ENCODE measurements at regions not wholly inside any gene's neighbourhood (a gene's known extent, or its start where the extent isn't known, plus 50 kb on each side); places are given as distances from the start of the nearest gene placed in this dataset.

DNA sequence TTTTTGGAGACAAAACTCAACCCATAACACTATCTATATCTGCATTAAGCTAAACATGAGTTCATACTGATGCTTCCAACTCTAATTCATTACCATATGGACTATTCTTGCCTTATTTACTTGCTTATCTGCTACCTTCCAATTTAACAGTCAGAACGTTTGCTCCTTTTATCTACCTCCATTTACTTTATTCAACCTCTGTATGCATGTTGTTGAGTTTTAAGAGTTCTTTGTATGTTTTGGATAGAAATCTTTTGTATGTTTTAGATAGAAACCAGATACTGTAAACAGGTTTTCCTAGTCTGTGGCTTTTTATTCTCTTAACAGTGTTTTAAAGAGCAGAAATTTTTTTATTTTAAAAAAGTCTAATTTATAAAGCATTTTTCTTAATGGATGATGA lies 542.2 kb upstream of the NDST4 start:
- no peaks in the 10 kb centered on the region for H3K9me2 ChIP-seq
- CTCF ChIA-PET: interaction anchor here (0.6 kb wide), 1 partner anchor 130 kb away, joined by 3 read pairs; no protein-coding TSS in a partner anchor
- H4K20me1 ChIP-seq (ENCODE audit: insufficient read depth): no peaks in the 10 kb centered on the region
- no peak overlapping the region for H3K27ac ChIP-seq (ENCODE audit: low read depth in 2 of 2, low read length in 1 of 2)
- no peak for DNase-seq
- H3K9me3 ChIP-seq: no peaks in the 10 kb centered on the region; the same call in 1 of the 2 replicates
- H2AFZ ChIP-seq (ENCODE audit: low read depth): no peak overlapping the region
- no peak overlapping the region for H3K4me3 ChIP-seq (ENCODE audit: low read depth in 2 of 2, low read length in 1 of 2)
- no peaks in the 10 kb centered on the region for H3K27me3 ChIP-seq (ENCODE audit: insufficient read depth)
- H3K36me3 ChIP-seq (replicated peaks in 1 of 2; ENCODE audit: control insufficient read depth in 1 of 2, insufficient read depth in 2 of 2, low read length in 1 of 2): no peaks in the 10 kb centered on the region
- 14% methylated on average over 1 of the region's 1 CpG for WGBS (ENCODE audit: low lambda C conversion rate)
- no peak overlapping the region for H3K4me2 ChIP-seq
- POLR2A ChIA-PET: no interaction called here
- no peaks in the 10 kb centered on the region for H3K4me1 ChIP-seq (ENCODE audit: control insufficient read depth in 1 of 2, insufficient read depth in 2 of 2, low read depth in 1 of 2, low read length in 1 of 2)
- H3K79me2 ChIP-seq (ENCODE audit: insufficient read depth): no peaks in the 10 kb centered on the region
- H3K9ac ChIP-seq: no peak overlapping the region
- no peaks in the 10 kb centered on the region for H3F3A ChIP-seq (replicated peaks; ENCODE audit: insufficient read depth)
- TF ChIP-seq, protein P1, sequence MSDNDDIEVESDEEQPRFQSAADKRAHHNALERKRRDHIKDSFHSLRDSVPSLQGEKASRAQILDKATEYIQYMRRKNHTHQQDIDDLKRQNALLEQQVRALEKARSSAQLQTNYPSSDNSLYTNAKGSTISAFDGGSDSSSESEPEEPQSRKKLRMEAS (IDR thresholded peaks at IDR 0.05; ENCODE audit: low read depth): no peak
- TF ChIP-seq GABPA (IDR thresholded peaks at IDR 0.05; ENCODE audit: low read depth): no peak

DNA sequence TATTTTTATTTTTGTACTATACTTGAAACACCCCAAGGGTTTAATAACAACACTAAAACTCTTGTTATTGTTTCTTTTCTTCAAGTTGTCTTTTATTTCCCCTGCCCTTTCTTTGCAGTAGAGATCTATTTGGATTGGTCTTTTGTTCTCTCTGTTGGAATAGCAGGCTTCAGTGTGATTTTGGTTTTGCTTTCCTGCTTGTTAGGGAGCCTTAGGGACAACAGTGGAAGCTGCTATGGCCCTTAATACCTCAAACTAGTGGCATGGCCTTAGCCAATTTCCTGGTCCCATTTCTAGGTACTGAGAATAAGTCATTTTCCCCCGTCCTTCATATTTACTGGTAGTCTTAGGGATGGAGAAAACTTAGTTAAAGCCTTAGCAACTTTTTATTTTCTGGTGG lies 535.4 kb upstream of the NDST4 start:
- Histone ChIP-seq H3K9me2 (no peaks in the 10 kb centered on the region), H3K4me1 (ENCODE audit: control insufficient read depth in 1 of 2, insufficient read depth in 2 of 2, low read depth in 1 of 2, low read length in 1 of 2) (no peaks in the 10 kb centered on the region), H3K36me3 (replicated peaks in 1 of 2; ENCODE audit: control insufficient read depth in 1 of 2, insufficient read depth in 2 of 2, low read length in 1 of 2) (no peaks in the 10 kb centered on the region), H3K27ac (ENCODE audit: low read depth in 2 of 2, low read length in 1 of 2) (no peak overlapping the region), H3K79me2 (ENCODE audit: insufficient read depth) (no peaks in the 10 kb centered on the region), H3K9me3 (no peaks in the 10 kb centered on the region), H3K4me3 (ENCODE audit: low read depth in 2 of 2, low read length in 1 of 2) (no peak overlapping the region), H2AFZ (ENCODE audit: low read depth) (no peak overlapping the region), H3K4me2 (no peak overlapping the region), H4K20me1 (ENCODE audit: insufficient read depth) (no peaks in the 10 kb centered on the region), H3K9ac (no peak overlapping the region), H3F3A (replicated peaks; ENCODE audit: insufficient read depth) (no peaks in the 10 kb centered on the region), H3K27me3 (ENCODE audit: insufficient read depth) (no peaks in the 10 kb centered on the region)
- no peak for DNase-seq
- ChIA-PET CTCF (no interaction called here), POLR2A (no interaction called here)
- no peak for TF ChIP-seq MEF2A (IDR thresholded peaks at IDR 0.05; ENCODE audit: borderline replicate concordance, low read depth)
- TF ChIP-seq, protein P2, sequence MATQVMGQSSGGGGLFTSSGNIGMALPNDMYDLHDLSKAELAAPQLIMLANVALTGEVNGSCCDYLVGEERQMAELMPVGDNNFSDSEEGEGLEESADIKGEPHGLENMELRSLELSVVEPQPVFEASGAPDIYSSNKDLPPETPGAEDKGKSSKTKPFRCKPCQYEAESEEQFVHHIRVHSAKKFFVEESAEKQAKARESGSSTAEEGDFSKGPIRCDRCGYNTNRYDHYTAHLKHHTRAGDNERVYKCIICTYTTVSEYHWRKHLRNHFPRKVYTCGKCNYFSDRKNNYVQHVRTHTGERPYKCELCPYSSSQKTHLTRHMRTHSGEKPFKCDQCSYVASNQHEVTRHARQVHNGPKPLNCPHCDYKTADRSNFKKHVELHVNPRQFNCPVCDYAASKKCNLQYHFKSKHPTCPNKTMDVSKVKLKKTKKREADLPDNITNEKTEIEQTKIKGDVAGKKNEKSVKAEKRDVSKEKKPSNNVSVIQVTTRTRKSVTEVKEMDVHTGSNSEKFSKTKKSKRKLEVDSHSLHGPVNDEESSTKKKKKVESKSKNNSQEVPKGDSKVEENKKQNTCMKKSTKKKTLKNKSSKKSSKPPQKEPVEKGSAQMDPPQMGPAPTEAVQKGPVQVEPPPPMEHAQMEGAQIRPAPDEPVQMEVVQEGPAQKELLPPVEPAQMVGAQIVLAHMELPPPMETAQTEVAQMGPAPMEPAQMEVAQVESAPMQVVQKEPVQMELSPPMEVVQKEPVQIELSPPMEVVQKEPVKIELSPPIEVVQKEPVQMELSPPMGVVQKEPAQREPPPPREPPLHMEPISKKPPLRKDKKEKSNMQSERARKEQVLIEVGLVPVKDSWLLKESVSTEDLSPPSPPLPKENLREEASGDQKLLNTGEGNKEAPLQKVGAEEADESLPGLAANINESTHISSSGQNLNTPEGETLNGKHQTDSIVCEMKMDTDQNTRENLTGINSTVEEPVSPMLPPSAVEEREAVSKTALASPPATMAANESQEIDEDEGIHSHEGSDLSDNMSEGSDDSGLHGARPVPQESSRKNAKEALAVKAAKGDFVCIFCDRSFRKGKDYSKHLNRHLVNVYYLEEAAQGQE (IDR thresholded peaks at IDR 0.05; ENCODE audit: low read depth, low read length): no peak
- TF ChIP-seq, protein P3, sequence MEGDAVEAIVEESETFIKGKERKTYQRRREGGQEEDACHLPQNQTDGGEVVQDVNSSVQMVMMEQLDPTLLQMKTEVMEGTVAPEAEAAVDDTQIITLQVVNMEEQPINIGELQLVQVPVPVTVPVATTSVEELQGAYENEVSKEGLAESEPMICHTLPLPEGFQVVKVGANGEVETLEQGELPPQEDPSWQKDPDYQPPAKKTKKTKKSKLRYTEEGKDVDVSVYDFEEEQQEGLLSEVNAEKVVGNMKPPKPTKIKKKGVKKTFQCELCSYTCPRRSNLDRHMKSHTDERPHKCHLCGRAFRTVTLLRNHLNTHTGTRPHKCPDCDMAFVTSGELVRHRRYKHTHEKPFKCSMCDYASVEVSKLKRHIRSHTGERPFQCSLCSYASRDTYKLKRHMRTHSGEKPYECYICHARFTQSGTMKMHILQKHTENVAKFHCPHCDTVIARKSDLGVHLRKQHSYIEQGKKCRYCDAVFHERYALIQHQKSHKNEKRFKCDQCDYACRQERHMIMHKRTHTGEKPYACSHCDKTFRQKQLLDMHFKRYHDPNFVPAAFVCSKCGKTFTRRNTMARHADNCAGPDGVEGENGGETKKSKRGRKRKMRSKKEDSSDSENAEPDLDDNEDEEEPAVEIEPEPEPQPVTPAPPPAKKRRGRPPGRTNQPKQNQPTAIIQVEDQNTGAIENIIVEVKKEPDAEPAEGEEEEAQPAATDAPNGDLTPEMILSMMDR (IDR thresholded peaks at IDR 0.05): no peak
- 10% methylated on average over 1 of the region's 1 CpG for WGBS (ENCODE audit: low lambda C conversion rate)

DNA sequence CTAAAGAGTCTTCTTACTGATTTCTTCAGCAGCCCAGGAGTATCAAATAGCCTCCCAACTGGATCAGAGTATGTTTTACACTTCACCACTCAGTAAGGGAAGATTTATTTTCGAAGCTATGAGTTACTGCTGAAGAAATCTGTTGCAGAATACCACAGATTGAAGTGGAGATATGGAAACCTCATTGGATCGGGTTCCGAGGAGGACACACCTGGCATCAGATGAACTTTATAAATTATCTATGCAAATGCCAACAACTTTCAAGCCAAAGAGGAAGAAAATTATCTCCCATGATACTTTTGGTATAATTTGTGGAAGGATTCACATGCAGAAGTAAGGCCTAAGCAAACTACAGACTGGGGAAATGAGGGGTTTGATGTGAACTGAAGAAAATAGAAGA lies 515.9 kb upstream of the NDST4 start:
- no peak for DNase-seq
- Histone ChIP-seq H3K27ac (ENCODE audit: low read depth in 2 of 2, low read length in 1 of 2) (no peak overlapping the region), H3K4me2 (no peak overlapping the region), H3K4me1 (ENCODE audit: control insufficient read depth in 1 of 2, insufficient read depth in 2 of 2, low read depth in 1 of 2, low read length in 1 of 2) (no peaks in the 10 kb centered on the region), H3K9me2 (no peaks in the 10 kb centered on the region), H3K4me3 (ENCODE audit: low read depth in 2 of 2, low read length in 1 of 2) (no peak overlapping the region), H3K9ac (no peak overlapping the region), H3K36me3 (replicated peaks in 1 of 2; ENCODE audit: control insufficient read depth in 1 of 2, insufficient read depth in 2 of 2, low read length in 1 of 2) (no peaks in the 10 kb centered on the region), H3K27me3 (ENCODE audit: insufficient read depth) (no peaks in the 10 kb centered on the region), H3K79me2 (ENCODE audit: insufficient read depth) (no peaks in the 10 kb centered on the region), H2AFZ (ENCODE audit: low read depth) (no peak overlapping the region), H3K9me3 (no peaks in the 10 kb centered on the region), H4K20me1 (ENCODE audit: insufficient read depth) (no peaks in the 10 kb centered on the region), H3F3A (replicated peaks; ENCODE audit: insufficient read depth) (no peaks in the 10 kb centered on the region)
- CTCF ChIA-PET: no interaction called here
- POLR2A ChIA-PET: no interaction called here
- WGBS (ENCODE audit: low lambda C conversion rate): 25% methylated on average over 3 of the region's 3 CpGs
- no peak for TF ChIP-seq GABPA (IDR thresholded peaks at IDR 0.05; ENCODE audit: low read depth)
- TF ChIP-seq, protein P1 (IDR thresholded peaks at IDR 0.05; ENCODE audit: low read depth): no peak
- TF ChIP-seq, protein P2 (IDR thresholded peaks at IDR 0.05; ENCODE audit: low read depth, low read length): no peak
- no peak for TF ChIP-seq TCF12 (IDR thresholded peaks at IDR 0.05)
- TF ChIP-seq, protein P3 (IDR thresholded peaks at IDR 0.05): no peak
- TF ChIP-seq YY1 (IDR thresholded peaks at IDR 0.05; ENCODE audit: low read depth): no peak
- TF ChIP-seq MXI1 (IDR thresholded peaks at IDR 0.05; ENCODE audit: low read depth, low read length): no peak
